ENCODE measurements at regions not wholly inside any gene's neighbourhood (a gene's known extent, or its start where the extent isn't known, plus 50 kb on each side); places are given as distances from the start of the nearest gene placed in this dataset.
"Not testable (repeated sequence)": the region's sequence is repeated elsewhere in the genome, so short reads cannot be mapped to it uniquely, and the experiment has no call there.

DNA sequence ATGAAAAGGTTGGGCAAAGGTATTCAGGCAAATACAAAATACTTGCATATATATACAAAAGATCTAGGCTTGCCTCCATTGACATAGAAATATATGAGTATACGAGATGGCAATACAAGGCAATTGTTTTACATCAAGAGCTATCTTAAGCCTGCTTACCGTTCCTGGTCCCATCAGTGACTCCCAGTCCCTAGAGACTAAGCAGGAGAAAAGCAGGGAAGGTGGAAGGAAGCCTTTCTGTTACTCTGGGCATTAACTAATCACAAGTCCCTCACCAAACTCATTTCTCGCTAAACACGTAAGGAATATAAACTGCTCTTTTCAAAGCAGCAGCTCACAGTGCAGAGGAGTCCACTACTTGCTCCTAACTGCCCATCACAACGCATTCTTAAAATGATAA lies 125.2 kb downstream of the ZNF608 start:
- no peak for DNase-seq (ENCODE audit: low read depth in 2 of 2)

DNA sequence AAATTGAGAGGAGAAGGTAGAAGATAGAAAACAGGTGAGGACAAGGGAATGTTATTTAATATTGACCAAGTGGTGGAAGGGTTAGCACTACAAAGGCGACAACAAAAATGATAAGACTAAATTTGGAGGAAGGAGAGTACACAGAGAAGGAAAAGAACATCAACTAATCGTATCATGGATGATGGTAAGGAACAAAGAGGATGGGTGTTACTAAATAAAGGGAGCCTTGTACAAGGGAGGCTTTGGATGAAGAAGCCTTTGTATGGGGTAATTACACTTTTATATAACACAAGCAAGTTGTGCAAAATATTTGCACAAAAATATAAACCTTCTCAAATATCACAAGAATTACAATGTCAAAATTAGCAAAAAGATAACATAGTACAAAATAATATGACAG lies 125.7 kb downstream of the ZNF608 start:
- no peak for DNase-seq (ENCODE audit: low read depth in 2 of 2)

DNA sequence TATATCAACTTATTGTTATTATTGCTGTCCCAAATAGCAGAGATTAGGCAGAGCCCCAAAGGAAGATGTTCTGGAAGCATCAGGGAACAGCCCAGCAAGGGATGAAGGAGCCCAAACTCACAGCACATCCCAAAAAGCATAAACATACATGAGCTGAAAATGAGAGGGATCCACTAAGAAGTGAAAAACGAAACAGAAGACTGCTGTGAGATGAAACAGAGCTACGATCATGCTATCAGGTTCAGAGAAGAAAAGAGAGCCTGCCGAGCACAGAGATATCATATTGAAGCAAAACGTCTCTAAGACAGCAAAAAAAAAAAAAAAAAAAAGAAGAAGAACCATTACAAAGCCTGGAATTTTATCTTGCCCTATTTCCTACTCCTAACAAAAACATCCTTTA lies 127.3 kb downstream of the ZNF608 start:
- no peak for DNase-seq (ENCODE audit: low read depth in 2 of 2)

DNA sequence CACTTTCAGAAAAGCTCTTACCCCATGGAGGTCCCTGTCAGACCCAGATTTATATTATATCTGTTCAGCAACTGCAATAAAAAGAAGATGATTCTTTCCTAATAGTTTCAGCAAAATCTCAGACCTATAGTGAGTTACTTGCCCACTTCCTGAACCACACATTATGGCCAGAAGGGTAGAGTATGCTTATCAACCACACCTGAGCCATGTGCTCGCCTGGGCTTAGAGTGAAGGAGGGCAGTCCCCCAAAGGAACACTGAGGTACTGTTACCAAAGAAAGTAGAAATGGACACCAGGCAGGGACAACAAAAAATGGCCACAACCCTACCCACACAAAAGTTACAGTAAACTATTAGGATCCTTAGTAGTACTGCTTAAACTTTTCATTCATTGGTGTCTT lies 128.7 kb downstream of the ZNF608 start:
- no peak for DNase-seq (ENCODE audit: low read depth in 2 of 2)

DNA sequence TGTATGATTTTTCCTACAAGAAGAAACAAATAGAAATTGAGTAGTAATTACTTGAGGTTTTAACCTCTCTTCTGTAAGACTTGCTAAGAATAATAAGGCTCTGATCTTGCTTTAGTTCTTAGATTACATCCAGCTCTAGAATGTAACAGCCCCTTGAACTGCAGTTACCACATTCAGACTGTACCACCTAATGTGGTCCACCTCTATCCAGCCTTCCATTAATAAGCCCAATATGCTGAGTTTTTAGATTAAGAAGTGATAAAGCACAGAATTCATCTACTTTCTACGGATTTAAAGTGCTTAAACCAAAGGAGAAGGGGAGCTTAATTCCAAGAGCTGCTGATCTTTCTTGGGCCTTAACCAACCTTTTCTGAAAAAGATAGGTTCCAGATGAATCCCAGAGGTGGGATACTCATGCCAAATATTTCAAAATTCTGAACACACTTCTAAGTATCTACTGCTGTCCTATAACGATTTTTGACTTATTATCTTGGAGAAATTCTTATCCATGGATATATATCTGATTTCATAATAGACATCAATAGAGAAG lies 131.5 kb downstream of the ZNF608 start:
- no peak for DNase-seq (ENCODE audit: low read depth in 2 of 2)

DNA sequence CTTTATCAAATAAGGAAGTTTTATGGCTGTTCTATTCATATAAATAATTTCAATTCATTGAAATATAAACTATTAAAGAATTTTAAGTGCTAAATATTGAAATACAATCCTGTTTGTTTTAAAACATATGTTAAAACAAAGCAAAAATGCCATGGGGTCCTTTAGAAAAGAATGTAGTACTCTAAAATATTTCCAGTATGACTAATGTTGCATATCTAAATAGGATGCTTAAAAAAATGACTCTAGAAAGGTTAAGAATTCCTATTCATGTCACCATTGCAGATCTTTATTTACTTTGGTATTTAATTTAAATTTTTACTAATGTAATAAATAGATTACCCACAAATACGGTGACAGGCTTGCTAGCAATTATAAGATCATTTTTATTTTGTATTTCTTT lies 132.3 kb downstream of the ZNF608 start:
- DNase-seq (ENCODE audit: low read depth in 2 of 2): no peak

DNA sequence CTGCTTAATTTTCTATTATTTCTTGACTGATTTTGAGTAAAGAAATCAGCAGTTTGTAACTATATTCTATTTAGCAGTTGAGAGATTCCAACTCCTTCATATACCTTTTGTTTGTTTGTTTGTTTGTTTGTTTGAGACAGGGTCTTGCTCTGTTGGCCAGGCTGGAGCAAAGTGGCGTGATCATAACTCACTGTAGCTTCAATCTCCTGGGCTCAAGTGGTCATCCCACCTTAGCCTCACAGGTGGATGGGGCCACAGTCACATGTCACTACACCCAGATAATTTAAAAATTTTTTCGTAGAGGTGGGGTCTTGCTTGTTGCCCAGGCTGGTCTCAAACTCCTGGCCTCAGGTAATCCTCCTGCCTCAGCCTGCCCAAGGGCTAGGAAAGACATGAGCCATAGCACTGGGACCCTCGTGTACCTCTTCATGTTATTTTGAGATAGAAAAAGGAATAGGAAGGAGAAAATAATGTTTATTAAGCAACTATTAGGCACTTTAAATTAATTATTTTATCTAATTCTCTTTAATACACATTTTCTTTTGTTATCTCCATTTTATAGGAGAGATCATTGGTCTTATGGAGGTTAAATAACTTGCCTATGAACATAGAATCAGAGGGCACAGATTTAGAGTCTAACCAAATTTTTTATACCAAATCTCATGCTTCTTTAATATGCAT lies 133.0 kb downstream of the ZNF608 start:
- no peak for DNase-seq (ENCODE audit: low read depth in 2 of 2)

DNA sequence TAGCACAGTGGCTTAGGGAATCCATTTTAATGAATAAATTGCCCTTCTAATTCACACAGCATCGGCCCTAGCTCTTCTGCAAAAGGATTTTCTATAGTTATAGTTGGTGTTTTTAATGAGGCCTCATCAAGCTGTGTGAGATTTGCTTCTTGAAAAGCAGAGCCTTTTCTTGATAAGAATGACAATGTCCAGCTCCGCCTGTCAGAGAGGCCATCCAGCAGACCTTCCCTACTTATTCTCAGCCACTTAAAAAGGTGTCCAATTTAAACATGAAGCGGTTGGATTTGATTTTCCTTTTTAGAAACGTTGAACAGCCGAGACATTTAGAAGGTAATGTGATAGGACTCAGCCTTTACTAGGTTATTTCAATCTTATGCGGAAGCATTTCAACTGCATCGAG lies 134.4 kb downstream of the ZNF608 start:
- DNase-seq (ENCODE audit: low read depth in 2 of 2): no peak

DNA sequence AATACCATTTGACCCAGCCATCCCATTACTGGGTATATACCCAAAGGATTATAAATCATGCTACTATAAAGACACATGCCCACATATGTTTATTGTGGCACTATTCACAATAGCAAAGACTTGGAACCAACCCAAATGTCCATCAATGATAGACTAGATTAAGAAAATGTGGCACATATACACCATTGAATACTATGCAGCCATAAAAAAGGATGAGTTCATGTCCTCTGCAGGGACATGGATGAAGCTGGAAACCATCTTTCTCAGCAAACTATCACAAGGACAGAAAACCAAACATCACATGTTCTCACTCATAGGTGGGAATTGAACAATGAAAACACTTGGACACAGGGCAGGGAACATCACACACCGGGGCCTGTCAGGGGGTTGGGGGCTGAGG lies 135.2 kb downstream of the ZNF608 start:
- DNase-seq (ENCODE audit: low read depth in 2 of 2): not testable (repeated sequence)

DNA sequence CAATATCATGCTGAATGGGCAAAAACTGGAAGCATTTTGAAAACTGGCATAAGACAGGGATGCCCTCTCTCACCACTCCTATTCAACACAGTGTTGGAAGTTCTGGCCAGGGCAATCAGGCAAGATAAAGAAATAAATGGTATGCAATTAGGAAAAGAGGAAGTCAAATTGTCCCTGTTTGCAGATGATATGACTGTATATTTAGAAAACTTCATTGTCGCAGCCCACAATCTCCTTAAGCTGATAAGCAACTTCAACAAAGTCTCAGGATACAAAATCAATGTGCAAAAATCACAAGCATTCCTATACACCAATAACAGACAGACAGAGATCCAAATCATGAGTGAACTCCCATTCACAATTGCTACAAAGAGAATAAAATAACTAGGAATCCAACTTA lies 136.8 kb downstream of the ZNF608 start:
- not testable (repeated sequence) for DNase-seq (ENCODE audit: low read depth in 2 of 2)

DNA sequence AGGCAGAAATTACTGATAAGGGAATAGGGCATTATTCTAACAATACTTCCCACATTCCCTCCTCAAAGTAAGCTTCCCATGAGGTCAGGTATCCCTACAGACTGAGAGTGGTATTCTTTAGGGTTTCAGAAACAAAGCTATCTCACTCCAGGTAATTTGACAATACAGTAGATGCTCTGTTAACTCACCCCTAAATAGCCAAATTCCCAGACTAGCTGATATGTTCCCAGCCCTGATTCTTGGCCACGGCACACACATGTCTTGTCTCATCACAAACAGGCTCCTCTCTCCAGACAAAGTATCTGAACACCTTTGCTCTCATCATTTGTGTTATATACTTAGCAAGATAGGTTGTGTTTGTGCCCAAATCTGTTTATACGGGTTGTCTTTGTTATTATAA lies 139.9 kb downstream of the ZNF608 start:
- no peak for DNase-seq (ENCODE audit: low read depth in 2 of 2)

DNA sequence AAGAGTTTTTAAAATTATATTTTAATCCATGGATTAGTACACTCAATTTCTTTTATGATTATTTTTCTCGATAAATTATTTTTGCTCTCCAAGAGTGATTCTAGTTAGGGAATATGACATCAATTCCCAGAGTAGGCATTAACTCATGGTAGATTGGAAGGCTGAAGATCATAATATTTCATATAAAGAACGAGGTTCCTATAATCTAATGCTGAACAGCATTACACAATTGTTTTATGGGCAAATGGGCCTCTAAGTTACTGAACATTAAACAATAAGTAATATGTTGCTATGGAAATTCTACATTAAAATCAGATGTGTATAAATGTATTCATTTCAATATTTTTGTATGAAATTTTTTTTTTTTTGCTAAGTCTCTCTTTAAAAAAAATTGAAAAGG lies 140.3 kb downstream of the ZNF608 start:
- DNase-seq (ENCODE audit: low read depth in 2 of 2): no peak

DNA sequence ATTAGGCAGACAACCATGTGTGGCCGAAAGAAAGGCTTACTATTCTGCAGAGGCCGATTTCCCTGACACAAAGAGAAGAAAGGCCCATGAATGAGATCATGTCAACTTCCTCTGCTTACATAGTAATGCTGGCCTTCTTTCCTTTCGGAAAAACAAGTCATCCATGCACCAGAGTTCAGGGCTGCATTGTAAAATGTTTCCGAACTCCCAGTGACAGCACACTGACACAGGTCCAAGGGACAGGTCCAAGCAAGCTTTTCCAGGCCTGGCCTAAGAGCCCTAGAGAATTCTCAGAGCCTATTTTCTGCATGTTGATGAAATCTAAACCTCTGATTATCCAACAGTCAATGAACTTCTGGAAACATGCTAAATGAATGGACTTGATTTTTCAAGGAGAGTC lies 140.9 kb downstream of the ZNF608 start:
- DNase-seq (ENCODE audit: low read depth in 2 of 2): peak; percentile 96 to 97

DNA sequence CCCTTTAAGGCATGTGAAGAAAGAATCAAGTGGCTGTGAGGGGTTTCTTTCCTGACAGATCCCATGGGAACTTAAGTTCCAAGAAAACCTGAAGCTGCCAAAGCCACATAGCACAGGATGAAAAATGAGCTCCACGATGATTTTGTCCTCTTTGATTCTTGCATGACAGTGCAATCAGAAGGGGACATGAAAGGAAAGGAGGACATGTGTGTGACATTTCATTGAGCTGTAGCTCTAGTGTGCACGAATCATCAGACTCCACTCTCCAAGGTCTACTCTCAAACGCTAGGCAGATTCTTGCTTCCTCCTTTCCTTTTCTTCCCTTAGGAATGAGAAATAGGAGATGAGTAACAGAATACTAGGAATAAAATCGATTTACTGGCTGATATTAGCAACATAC lies 142.0 kb downstream of the ZNF608 start:
- DNase-seq (ENCODE audit: low read depth in 2 of 2): peak in 1 of 2 donors; percentile 19

DNA sequence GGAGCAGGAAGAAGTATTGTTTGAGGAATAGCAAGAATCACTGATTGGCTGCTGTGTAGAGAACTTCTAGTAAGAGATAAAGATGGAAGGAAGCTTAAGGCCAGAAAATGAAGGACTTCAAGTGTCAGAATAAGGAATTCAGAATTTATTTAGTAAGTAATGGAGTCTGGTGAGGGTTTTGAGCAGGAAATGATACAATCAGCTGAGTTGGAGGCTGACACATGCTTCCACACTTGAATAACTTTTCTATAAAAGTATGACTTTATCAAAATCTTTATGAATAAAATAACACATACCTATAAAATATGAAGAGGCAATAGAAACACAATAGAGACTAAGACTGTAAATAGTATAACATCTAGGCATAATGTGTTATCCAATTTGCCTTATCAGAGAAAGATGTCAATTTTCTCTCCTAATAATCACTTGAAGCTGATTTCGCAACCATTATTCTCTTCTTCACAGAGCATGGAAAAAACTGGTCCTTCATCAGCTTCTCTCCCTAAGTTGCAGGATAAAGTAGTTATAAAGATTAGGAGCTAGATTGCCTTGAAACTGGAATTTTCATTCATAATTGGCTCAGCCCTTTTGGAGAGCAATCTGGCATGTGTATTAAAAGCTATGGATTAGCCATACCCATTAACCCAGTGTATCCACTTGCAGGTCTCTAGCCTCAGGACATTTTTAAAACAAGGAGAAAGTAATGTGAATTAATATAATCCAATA lies 143.4 kb downstream of the ZNF608 start:
- DNase-seq (ENCODE audit: low read depth in 2 of 2): peak in 1 of 2 donors; percentile 19

DNA sequence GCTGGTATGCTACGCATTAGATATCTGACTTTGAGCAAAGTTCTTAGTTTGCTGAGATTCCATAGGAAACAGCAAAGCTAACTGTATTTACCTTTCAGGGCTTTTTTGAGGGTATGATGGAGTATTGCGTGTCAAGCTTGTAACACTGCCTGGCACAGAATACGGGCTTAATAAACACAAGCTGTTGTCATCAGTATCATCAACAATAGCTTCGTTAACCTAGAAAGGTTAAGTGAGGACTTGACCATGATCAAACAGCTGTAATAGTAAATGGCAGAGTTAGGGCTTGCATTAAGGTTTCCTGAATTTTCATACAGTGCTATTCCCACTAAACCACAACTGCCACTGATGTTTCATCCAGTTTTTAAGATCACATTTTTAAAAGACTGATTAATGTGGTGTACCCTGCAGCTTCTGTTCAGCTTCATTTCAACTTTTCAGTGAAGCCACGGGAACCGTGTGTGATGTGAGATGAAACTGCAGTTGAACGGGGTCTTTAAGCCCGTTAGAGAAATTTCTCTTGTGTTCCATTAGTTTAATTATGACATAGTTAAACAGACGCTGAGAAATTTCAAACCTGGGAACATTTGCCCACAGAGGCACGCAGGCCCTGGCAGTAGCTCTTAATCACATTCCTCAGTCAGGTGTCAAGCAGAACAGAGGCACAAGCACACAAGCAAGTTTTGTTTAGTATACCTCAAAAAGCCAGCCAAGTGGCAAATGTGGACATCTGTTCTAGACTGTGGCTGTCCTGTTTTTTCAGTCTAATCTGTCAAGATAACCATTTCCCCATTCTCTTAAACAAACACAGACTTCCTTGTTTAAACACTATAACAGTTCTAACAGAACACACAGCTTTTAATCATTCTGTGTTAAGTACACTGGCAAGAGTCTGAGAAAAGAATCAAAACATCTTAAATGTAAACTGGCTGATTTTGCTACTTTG lies 147.1 kb downstream of the ZNF608 start:
- peak; percentile 90 to 98 for DNase-seq (ENCODE audit: low read depth in 2 of 2)

DNA sequence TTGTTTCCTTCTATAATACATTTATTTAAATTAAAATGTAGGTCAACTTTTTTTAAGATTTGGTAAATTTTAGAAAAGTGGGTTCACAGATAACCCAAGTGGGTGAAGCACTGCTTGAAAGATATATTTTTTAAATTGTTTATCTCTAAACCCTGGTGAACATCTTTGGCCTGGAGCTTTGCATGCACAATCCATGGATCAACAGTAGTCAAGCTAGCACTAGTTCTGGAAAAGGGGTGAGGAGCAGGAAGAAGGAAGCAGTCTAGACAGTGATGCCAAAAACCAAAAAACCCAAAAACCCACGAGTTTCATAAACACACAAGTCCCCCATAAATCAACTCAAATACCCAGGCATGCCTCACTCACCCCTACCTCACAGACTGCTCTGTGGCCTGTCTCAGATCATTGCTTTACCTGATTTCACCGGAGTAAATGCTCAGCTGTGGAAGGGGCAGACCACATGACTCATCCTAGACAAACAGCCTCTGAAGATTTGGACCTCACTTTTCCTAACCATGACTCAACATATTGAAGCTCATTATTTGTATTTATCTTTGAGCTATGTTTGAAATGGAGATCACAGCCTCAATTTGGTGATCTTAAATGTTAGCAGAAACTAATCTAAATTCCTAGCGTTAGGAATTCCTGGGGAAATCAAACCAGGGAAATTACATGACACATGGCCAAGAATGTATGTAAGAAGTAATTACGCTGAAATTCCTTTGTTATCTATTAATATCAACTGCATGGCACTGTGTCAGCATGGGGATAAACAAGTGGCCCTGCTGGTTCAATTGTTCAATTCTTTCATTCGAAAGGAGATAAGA lies 149.6 kb downstream of the ZNF608 start:
- peak in 1 of 2 donors; percentile 91 for DNase-seq (ENCODE audit: low read depth in 2 of 2)

DNA sequence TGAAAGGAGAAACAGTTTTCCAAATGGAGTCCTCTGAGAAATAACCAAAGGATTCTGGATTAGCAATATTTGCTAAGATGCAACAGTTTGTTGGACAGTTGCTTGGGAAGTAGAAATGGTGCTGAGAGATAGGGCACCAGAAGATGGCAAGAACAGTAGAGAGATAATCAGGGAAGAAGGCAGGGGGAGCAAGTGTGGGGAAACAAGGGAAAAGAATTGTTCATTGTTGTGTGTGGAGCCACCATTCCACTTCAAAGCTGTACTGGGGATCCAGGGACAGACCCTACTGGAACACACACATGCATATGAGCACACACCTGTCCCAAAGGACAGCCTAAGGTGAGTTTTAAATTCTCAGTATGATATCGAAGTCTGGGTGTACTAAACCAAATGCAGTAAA lies 152.5 kb downstream of the ZNF608 start:
- no peak for DNase-seq (ENCODE audit: low read depth in 2 of 2)

DNA sequence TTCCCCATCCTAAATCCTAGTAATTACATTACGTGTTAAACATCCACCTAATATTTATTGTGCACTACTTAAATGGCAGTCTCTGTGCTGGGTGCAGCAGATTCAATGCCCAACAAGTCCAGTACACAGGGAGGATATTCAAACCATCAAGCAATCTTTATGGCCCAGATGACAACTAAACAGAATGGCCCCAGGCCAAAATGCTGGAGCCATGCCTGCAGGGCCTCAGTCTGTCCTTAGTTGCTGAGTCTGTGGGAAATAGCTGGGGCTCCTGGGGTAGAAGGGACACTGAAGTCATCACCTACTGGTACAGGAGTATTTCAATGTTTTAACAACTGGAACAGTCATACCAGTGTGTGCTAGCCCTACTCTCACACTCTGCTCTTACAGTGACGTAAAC lies 153.5 kb downstream of the ZNF608 start:
- no peak for DNase-seq (ENCODE audit: low read depth in 2 of 2)

DNA sequence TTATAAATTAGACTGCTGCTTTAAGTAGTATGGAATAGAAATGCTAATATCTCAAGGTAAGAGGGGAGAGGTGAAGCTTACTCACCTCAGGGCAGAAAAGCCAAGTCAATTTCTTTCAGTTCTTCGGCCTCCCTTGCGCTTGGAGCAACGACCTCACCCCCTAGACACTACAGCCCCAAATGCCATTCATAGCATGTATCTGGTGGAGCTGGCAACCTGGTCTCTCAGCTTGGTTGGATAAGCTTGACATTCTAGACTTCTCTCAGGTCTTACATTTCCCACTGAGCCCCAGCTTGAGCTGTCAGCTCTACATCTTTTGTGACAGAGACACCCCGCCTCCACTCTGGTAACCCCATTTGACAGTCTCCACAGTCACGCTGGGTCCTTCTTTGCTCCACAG lies 154.9 kb downstream of the ZNF608 start:
- DNase-seq (ENCODE audit: low read depth in 2 of 2): no peak

DNA sequence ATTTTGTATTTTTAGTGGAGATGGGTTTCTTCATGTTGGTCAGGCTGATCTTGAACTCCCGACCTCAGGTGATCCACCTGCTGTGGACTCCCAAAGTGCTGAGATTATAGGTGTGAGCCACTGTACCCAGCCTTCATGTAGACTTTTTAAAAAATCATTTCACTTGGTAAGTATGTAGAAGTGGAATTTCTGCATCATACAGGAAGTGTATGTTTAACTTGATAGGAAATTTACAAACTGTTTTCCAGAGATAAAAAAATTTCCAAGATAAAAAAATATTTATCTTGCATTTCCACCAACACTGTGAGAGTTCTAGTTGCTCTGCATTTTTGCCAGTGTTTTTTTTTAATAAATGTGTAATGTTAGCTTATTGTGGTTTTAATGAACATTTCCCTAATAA lies 155.8 kb downstream of the ZNF608 start:
- peak; percentile 55 to 63 for DNase-seq (ENCODE audit: low read depth in 2 of 2)

Measured in dermis microvascular lymphatic vessel endothelial cell (primary cell).